DND-41 (cell line): ENCODE measurements at regions not wholly inside any gene's neighbourhood (a gene's known extent, or its start where the extent isn't known, plus 50 kb on each side); places are given as distances from the start of the nearest gene placed in this dataset.

ENCODE experiments used
- EZH2 ChIP-seq: IDR thresholded peaks from 3 replicates; pipeline ENCODE4 v1.6.1; 2012; ENCODE audit warnings: borderline replicate concordance, low read depth, mild to moderate bottlenecking, moderate library complexity, low read length, inconsistent platforms; ENCODE audit not compliant: severe bottlenecking
- TF ChIP-seq, protein P1 (sequence below): IDR thresholded peaks from 2 replicates; pipeline ENCODE4 v1.5.1; 2012; ENCODE audit warnings: borderline replicate concordance, low read length, moderate library complexity, mild to moderate bottlenecking; ENCODE audit not compliant: poor library complexity, severe bottlenecking; ENCODE audit errors: extremely low read depth

DNA sequence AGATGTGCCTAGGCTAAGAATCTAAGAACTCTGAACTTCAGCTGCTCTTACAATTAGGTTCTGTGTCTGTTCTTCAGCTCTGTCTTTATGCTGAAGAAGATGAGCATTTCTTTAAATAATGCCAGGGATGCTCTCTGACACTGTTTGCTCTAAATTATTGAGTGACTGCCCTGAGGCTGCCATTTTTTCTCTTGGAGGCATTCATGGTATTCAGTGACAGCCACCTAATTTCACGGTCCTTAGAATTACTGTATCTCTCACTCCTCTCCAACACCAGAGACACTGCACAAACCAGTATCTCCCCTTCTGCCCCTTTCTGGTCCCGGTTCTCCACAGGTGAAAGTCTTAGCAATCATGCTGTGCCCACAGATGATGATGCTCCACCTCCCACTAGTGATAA is 123.6 kb upstream of the MPHOSPH6 start:
- no peak for TF ChIP-seq EZH2
- TF ChIP-seq, protein P1, sequence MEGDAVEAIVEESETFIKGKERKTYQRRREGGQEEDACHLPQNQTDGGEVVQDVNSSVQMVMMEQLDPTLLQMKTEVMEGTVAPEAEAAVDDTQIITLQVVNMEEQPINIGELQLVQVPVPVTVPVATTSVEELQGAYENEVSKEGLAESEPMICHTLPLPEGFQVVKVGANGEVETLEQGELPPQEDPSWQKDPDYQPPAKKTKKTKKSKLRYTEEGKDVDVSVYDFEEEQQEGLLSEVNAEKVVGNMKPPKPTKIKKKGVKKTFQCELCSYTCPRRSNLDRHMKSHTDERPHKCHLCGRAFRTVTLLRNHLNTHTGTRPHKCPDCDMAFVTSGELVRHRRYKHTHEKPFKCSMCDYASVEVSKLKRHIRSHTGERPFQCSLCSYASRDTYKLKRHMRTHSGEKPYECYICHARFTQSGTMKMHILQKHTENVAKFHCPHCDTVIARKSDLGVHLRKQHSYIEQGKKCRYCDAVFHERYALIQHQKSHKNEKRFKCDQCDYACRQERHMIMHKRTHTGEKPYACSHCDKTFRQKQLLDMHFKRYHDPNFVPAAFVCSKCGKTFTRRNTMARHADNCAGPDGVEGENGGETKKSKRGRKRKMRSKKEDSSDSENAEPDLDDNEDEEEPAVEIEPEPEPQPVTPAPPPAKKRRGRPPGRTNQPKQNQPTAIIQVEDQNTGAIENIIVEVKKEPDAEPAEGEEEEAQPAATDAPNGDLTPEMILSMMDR, result no peak
